ENCODE measurements at regions not wholly inside any gene's neighbourhood (a gene's known extent, or its start where the extent isn't known, plus 50 kb on each side); places are given as distances from the start of the nearest gene placed in this dataset.

DNA sequence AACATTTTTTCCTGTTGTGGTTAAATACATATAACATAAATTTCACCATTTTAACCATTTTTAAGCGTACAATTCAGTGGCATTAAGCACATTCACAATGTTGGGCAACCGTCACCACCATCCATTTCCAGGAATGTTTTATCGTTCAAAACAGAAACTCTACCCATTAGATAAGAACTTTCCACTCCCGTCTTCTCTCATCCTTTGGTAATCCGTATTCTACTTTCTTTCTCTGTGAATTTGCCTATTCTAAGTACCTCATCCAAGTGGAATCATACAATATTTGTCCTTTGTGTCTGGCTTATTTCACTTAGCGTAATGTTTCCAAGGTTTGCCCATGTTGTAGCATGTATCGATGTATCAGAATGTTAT is 336.0 kb downstream of the RRAGC start (continued):
- TF ChIP-seq JUND (IDR thresholded peaks at IDR 0.05; ENCODE audit: borderline replicate concordance, low read depth, low read length) (peak; percentile 76), JUND (tag; IDR thresholded peaks at IDR 0.05; ENCODE audit: borderline replicate concordance, low read depth, low read length) (peak; percentile 49; the same call in 1 of the 3 replicates), HDAC3 (IDR thresholded peaks at IDR 0.05; ENCODE audit: borderline replicate concordance, partially characterized antibody) (peak; percentile 84), FUS (optimal IDR thresholded peaks at IDR 0.05; ENCODE audit: low read depth, low read length) (no peak), MCM7 (IDR thresholded peaks at IDR 0.05) (no peak), ZNF431 (CRISPR knock-in tag; IDR thresholded peaks at IDR 0.05) (no peak), ARID1B (IDR thresholded peaks at IDR 0.05) (peak; percentile 98), TEAD4 (IDR thresholded peaks at IDR 0.05; ENCODE audit: low read length) (peak; percentile 91), TEAD4 (CRISPR knock-in tag; IDR thresholded peaks at IDR 0.05; ENCODE audit: borderline replicate concordance) (no peak), MLLT1 (IDR thresholded peaks at IDR 0.05) (0 out of 4 replicates have a peak, but pooled peaks of 1 of the 2 experiments have one; percentile 11), GATA2 (CRISPR knock-in tag; IDR thresholded peaks at IDR 0.05) (0 out of 2 replicates have a peak, but pooled peaks have one; percentile 31), RBM14 (IDR thresholded peaks at IDR 0.05; ENCODE audit: borderline replicate concordance, insufficient read depth, low read depth, low read length) (no peak), ZNF668 (CRISPR knock-in tag; IDR thresholded peaks at IDR 0.05) (0 out of 2 replicates have a peak, but pooled peaks have one; percentile 14), TCF7L2 (IDR thresholded peaks at IDR 0.05; ENCODE audit: low read depth, low read length) (no peak), FOSL1 (tag; conservative IDR thresholded peaks at IDR 0.05) (peak; percentile 59), TBL1XR1 (IDR thresholded peaks at IDR 0.05; ENCODE audit: low read length in 2 of 2) (peak in 1 of 2 experiments; percentile 74; a peak in 2 of 4 replicates), HNRNPH1 (optimal IDR thresholded peaks at IDR 0.05; ENCODE audit: low read depth, low read length) (no peak), ZNF644 (tag; IDR thresholded peaks at IDR 0.05; ENCODE audit: low read depth) (peak; percentile 56; the same call in 1 of the 2 replicates), MECOM (CRISPR knock-in tag; IDR thresholded peaks at IDR 0.05) (0 out of 2 replicates have a peak, but pooled peaks have one; percentile 55), CBX8 (IDR thresholded peaks at IDR 0.05; ENCODE audit: borderline replicate concordance, extremely low read depth, low read depth, low read length, poor library complexity, severe bottlenecking) (no peak), NCOA1 (IDR thresholded peaks at IDR 0.05; ENCODE audit: low read depth) (peak; percentile 71; the same call in 1 of the 2 replicates), PTTG1 (tag; IDR thresholded peaks at IDR 0.05; ENCODE audit: low read depth) (no peak), SMARCA4 (IDR thresholded peaks at IDR 0.05) (peak; percentile 98), GATAD2A (IDR thresholded peaks at IDR 0.05) (peak; percentile 37)
- TF ChIP-seq, protein P1, sequence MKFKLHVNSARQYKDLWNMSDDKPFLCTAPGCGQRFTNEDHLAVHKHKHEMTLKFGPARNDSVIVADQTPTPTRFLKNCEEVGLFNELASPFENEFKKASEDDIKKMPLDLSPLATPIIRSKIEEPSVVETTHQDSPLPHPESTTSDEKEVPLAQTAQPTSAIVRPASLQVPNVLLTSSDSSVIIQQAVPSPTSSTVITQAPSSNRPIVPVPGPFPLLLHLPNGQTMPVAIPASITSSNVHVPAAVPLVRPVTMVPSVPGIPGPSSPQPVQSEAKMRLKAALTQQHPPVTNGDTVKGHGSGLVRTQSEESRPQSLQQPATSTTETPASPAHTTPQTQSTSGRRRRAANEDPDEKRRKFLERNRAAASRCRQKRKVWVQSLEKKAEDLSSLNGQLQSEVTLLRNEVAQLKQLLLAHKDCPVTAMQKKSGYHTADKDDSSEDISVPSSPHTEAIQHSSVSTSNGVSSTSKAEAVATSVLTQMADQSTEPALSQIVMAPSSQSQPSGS (CRISPR knock-in tag; IDR thresholded peaks at IDR 0.05) = no peak

All from K562 (cell line).